ENCODE measurements at regions not wholly inside any gene's neighbourhood (a gene's known extent, or its start where the extent isn't known, plus 50 kb on each side); places are given as distances from the start of the nearest gene placed in this dataset.

- TF ChIP-seq CTCF (IDR thresholded peaks at IDR 0.05) (no peak), POLR2A (IDR thresholded peaks at IDR 0.05) (no peak)
These were observed 92.3 kb upstream of the TLE3 start for GRCh38 chr15:70189826-70190695.
